ENCODE measurements at regions not wholly inside any gene's neighbourhood (a gene's known extent, or its start where the extent isn't known, plus 50 kb on each side); places are given as distances from the start of the nearest gene placed in this dataset.

DNA sequence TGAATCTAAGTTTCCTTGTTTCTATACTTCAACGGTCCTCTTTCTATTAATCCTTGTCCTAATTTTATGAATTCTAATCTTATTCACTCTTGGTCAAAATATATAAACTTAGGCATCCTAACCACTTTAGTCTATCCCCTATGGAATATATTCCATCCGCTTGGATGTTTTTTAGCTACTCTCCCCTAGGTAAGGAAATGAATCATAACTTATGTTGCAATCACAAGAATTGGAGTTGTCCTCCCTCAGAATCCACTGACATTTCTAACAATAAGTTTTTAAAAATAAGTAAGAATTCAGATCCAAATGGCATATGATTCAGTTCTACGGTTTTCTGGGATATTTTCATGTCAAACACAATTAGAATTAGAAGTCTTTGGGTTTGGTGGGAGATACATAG, 1081.6 kb downstream of the SORCS1 start:
- TF ChIP-seq, protein P1, sequence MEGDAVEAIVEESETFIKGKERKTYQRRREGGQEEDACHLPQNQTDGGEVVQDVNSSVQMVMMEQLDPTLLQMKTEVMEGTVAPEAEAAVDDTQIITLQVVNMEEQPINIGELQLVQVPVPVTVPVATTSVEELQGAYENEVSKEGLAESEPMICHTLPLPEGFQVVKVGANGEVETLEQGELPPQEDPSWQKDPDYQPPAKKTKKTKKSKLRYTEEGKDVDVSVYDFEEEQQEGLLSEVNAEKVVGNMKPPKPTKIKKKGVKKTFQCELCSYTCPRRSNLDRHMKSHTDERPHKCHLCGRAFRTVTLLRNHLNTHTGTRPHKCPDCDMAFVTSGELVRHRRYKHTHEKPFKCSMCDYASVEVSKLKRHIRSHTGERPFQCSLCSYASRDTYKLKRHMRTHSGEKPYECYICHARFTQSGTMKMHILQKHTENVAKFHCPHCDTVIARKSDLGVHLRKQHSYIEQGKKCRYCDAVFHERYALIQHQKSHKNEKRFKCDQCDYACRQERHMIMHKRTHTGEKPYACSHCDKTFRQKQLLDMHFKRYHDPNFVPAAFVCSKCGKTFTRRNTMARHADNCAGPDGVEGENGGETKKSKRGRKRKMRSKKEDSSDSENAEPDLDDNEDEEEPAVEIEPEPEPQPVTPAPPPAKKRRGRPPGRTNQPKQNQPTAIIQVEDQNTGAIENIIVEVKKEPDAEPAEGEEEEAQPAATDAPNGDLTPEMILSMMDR (conservative IDR thresholded peaks at IDR 0.05; ENCODE audit: low read depth, low read length) = no peak
- TF ChIP-seq POLR2A (IDR thresholded peaks at IDR 0.05; ENCODE audit: low read depth, low read length) (no peak), FOS (IDR thresholded peaks at IDR 0.05; ENCODE audit: low read depth, low read length) (no peak), BHLHE40 (IDR thresholded peaks at IDR 0.05; ENCODE audit: low read depth, low read length) (no peak)
